ENCODE measurements at regions not wholly inside any gene's neighbourhood (a gene's known extent, or its start where the extent isn't known, plus 50 kb on each side); places are given as distances from the start of the nearest gene placed in this dataset.

DNA sequence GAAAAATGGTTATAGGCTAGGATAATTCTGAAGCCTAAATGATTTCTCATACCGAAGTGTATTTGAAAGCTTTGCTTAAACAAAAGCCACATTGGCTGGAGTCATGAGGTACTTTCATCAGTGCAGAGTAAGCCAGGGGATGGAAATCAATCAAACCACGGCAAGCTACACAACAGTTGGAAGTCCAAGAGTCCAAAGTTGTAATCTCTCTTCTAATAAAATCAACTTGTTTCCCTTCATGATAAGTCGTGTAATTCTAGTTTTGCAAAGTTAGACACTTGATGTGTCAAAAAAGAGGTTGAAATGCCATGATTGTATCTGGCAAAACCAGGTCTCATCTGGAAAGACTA is 250.5 kb upstream of the VEPH1 start:
- Histone ChIP-seq H3K27me3 (ENCODE audit: insufficient read depth, low read depth, low read length) (no peaks in the 10 kb centered on the region), H3K36me3 (ENCODE audit: insufficient read depth, low read length) (no peaks in the 10 kb centered on the region), H3K4me3 (ENCODE audit: low read length) (peak overlapping the region; percentile 53), H3K27ac (ENCODE audit: low read length) (peak overlapping the region; percentile 82), H4K20me1 (ENCODE audit: insufficient read depth) (no peaks in the 10 kb centered on the region), H3K9me2 (ENCODE audit: insufficient read depth, low read length) (no peaks in the 10 kb centered on the region), H2AFZ (ENCODE audit: low read depth, low read length) (no peak overlapping the region), H3K4me2 (ENCODE audit: low read length) (no peak overlapping the region), H3K9me3 (ENCODE audit: low read length) (no peaks in the 10 kb centered on the region), H3F3A (ENCODE audit: insufficient read depth, low read length, poor library complexity, severe bottlenecking) (peaks cover 7% of the 10 kb centered on the region), H3K9ac (ENCODE audit: low read length) (peak overlapping the region; percentile 52), H3K79me2 (replicated peaks; ENCODE audit: insufficient read depth, low read length) (no peaks in the 10 kb centered on the region)
- TF ChIP-seq REST (IDR thresholded peaks at IDR 0.05; ENCODE audit: borderline replicate concordance), result no peak
- no peak for TF ChIP-seq TAF1 (IDR thresholded peaks at IDR 0.05; ENCODE audit: low read depth)
- TF ChIP-seq RAD21 (conservative IDR thresholded peaks at IDR 0.05), result no peak
- no peak for TF ChIP-seq POLR2AphosphoS5 (IDR thresholded peaks at IDR 0.05)
- no peak for TF ChIP-seq SMC3 (conservative IDR thresholded peaks at IDR 0.05; ENCODE audit: poor library complexity)
- TF ChIP-seq, protein P1, sequence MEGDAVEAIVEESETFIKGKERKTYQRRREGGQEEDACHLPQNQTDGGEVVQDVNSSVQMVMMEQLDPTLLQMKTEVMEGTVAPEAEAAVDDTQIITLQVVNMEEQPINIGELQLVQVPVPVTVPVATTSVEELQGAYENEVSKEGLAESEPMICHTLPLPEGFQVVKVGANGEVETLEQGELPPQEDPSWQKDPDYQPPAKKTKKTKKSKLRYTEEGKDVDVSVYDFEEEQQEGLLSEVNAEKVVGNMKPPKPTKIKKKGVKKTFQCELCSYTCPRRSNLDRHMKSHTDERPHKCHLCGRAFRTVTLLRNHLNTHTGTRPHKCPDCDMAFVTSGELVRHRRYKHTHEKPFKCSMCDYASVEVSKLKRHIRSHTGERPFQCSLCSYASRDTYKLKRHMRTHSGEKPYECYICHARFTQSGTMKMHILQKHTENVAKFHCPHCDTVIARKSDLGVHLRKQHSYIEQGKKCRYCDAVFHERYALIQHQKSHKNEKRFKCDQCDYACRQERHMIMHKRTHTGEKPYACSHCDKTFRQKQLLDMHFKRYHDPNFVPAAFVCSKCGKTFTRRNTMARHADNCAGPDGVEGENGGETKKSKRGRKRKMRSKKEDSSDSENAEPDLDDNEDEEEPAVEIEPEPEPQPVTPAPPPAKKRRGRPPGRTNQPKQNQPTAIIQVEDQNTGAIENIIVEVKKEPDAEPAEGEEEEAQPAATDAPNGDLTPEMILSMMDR (IDR thresholded peaks at IDR 0.05; ENCODE audit: poor library complexity, severe bottlenecking), result no peak
- no peak for TF ChIP-seq EZH2 (IDR thresholded peaks at IDR 0.05; ENCODE audit: borderline replicate concordance, insufficient read depth, low read length, poor library complexity, severe bottlenecking)
- no peak for TF ChIP-seq EP300 (conservative IDR thresholded peaks at IDR 0.05; ENCODE audit: poor library complexity, severe bottlenecking)
- TF ChIP-seq MXI1 (conservative IDR thresholded peaks at IDR 0.05; ENCODE audit: poor library complexity, severe bottlenecking), result no peak

DNA sequence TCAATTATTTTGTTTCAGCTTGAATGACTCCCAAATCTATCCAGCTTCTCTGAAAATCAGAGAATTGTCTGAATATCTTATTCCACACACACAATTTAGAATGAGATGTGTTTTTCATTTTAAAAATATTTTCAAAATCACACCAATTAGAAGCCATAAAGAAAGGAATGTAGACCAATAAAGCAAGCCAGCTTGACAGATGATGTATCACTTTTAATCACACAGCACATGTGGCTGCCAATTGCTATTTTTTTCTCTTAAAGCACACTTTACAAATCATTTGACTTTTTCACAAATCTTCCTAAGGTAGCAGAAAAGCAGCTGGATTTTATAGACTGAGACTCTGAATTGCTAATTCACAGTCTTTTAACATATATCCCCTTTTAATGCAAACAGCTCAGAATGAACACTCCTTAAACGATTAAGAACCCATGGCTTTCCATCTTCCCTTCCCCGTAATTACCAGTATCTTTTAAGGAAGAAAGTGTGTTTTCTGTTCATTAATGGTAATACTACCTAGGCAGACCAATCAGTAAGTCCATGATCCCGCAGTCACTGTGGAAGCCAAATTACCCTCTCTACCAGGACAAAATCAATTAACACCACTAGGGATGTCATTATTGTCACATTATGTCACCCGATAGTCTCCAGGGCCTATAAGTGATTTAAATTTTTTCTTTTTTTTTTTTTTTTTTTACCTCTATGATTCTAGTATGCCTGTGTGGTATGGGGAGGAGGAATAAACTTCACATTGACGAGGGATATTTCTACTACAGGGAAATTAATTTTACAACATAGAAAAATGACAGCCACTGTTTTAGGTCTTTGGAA is 250.0 kb upstream of the VEPH1 start:
- Histone ChIP-seq H3K27me3 (ENCODE audit: insufficient read depth, low read depth, low read length) (no peaks in the 10 kb centered on the region), H3K4me3 (ENCODE audit: low read length) (peak overlapping the region; percentile 53), H2AFZ (ENCODE audit: low read depth, low read length) (peak overlapping the region; percentile 19), H3F3A (ENCODE audit: insufficient read depth, low read length, poor library complexity, severe bottlenecking) (peaks cover 7% of the 10 kb centered on the region), H3K79me2 (replicated peaks; ENCODE audit: insufficient read depth, low read length) (no peaks in the 10 kb centered on the region), H3K4me2 (ENCODE audit: low read length) (peak overlapping the region; percentile 34), H3K27ac (ENCODE audit: low read length) (peak overlapping the region; percentile 82), H3K9me2 (ENCODE audit: insufficient read depth, low read length) (no peaks in the 10 kb centered on the region), H3K9ac (ENCODE audit: low read length) (peak overlapping the region; percentile 52), H3K9me3 (ENCODE audit: low read length) (no peaks in the 10 kb centered on the region), H4K20me1 (ENCODE audit: insufficient read depth) (no peaks in the 10 kb centered on the region), H3K36me3 (ENCODE audit: insufficient read depth, low read length) (no peaks in the 10 kb centered on the region)
- TF ChIP-seq SMC3 (conservative IDR thresholded peaks at IDR 0.05; ENCODE audit: poor library complexity), result no peak
- peak; percentile 10 for TF ChIP-seq POLR2AphosphoS5 (IDR thresholded peaks at IDR 0.05)
- TF ChIP-seq, protein P1 (IDR thresholded peaks at IDR 0.05; ENCODE audit: poor library complexity, severe bottlenecking), result no peak
